IPS-15b (cell line): ENCODE measurements at regions not wholly inside any gene's neighbourhood (a gene's known extent, or its start where the extent isn't known, plus 50 kb on each side); places are given as distances from the start of the nearest gene placed in this dataset.

Experiments used
- H3K27me3 ChIP-seq: one replicate; pipeline ENCODE4 v1.6.1; 2013; ENCODE audit warnings: low read length; ENCODE audit not compliant: control insufficient read depth, insufficient read depth
- H3K36me3 ChIP-seq: one replicate; pipeline ENCODE4 v1.6.1; 2013; ENCODE audit warnings: low read length; ENCODE audit not compliant: control insufficient read depth, insufficient read depth
- H3K4me1 ChIP-seq: one replicate; pipeline ENCODE4 v1.6.1; 2013; ENCODE audit warnings: mild to moderate bottlenecking, low read length; ENCODE audit not compliant: control insufficient read depth, insufficient read depth
- H3K4me3 ChIP-seq: one replicate; pipeline ENCODE4 v1.5.1; 2013; ENCODE audit warnings: low read depth, low read length
- H3K9ac ChIP-seq: one replicate; pipeline ENCODE4 v1.6.1; 2013; ENCODE audit warnings: low read depth, mild to moderate bottlenecking, low read length
- H3K9me3 ChIP-seq: one replicate; pipeline ENCODE4 v1.6.1; 2013; ENCODE audit warnings: mild to moderate bottlenecking, low read length; ENCODE audit not compliant: control insufficient read depth, insufficient read depth

GRCh38 chr3:82100378-82100777, 338.9 kb upstream of the GBE1 start:
- Histone ChIP-seq H3K9me3 (no peaks in the 10 kb centered on the region), H3K27me3 (no peaks in the 10 kb centered on the region), H3K4me3 (no peak overlapping the region), H3K4me1 (no peaks in the 10 kb centered on the region), H3K36me3 (no peaks in the 10 kb centered on the region), H3K9ac (no peak overlapping the region)

- Histone ChIP-seq H3K4me1 (no peaks in the 10 kb centered on the region), H3K36me3 (no peaks in the 10 kb centered on the region), H3K9me3 (no peaks in the 10 kb centered on the region), H3K9ac (no peak overlapping the region), H3K27me3 (no peaks in the 10 kb centered on the region), H3K4me3 (no peak overlapping the region)
Observed at GRCh38 chr3:82093641-82094040, 332.2 kb upstream of the GBE1 start.

DNA sequence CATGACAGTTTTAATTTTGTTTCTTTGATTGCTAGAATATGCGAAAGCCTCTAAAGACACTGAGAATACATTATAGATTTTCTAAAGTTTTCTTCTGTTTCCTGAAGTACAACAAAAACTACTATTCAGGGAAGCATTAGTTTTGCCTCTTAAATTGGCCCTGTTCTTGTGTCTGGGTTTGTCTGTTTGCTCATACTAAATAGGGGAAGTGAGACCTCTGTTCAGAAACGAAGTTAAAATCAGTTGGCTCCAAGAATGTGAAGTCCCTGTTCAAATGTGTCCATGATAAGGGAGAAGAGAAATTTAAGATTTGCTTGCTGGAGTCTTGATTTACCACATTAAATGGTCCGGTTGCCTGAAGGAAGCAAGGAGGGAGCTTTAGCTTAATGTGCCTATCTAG, 327.3 kb upstream of the GBE1 start:
- no peaks in the 10 kb centered on the region for H3K27me3 ChIP-seq
- no peak overlapping the region for H3K9ac ChIP-seq
- no peaks in the 10 kb centered on the region for H3K36me3 ChIP-seq
- no peaks in the 10 kb centered on the region for H3K9me3 ChIP-seq
- H3K4me1 ChIP-seq, result peaks cover 9% of the 10 kb centered on the region
- no peak overlapping the region for H3K4me3 ChIP-seq

DNA sequence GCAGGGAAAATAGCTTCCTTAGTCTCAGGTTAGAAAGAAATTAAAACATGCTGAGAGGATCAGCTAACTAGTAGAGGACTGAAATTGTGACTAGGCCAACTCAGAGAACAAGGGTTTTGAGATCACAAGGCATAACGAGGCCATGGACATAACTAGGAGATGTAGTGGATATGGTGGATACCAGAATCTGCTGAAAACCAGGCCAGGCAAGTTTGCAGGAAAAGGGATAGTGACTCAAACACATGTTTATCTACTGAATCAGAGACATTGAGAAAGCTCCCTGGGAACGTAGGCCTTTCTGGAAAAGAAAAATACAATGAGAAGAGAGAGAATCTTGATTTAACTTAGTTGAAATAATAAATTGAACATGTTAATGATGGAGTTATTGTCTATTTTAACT, 326.5 kb upstream of the GBE1 start:
- Histone ChIP-seq H3K36me3 (no peaks in the 10 kb centered on the region), H3K27me3 (no peaks in the 10 kb centered on the region), H3K4me1 (peaks cover 9% of the 10 kb centered on the region), H3K9me3 (no peaks in the 10 kb centered on the region), H3K4me3 (no peak overlapping the region), H3K9ac (no peak overlapping the region)

DNA sequence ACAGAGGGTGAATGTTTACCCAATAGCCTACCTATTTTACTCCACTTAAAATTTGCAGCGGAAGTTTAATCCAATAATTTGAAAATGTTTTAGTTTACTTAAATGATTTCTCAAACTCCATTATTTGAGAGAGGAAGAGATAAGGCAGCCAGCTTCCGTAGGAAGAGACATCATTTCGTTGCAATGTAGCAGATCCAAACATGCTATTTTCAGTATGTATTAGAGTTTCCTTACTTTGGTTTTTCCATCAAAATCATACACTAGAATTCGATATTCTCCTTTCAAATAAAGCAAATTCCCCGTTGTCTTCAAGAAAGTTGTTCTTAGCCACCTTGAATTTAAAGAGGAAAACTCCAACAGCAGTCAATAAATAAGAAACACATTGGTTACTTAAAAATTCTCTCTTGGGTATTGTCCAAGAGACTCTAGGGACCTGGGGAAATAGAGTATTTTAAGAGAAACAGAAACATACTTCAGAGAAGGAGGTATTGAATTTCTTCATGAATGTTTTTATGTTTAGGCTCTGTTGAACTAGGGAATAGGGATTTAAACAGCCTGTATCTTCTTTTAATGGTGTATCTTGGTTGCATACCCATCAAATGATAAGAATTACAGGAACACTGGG, 324.5 kb upstream of the GBE1 start:
- H3K36me3 ChIP-seq, result no peaks in the 10 kb centered on the region
- H3K9me3 ChIP-seq, result no peaks in the 10 kb centered on the region
- H3K27me3 ChIP-seq, result no peaks in the 10 kb centered on the region
- H3K4me1 ChIP-seq, result peaks cover 9% of the 10 kb centered on the region
- no peak overlapping the region for H3K4me3 ChIP-seq
- H3K9ac ChIP-seq, result no peak overlapping the region

GRCh38 chr3:82085356-82085755, 323.9 kb upstream of the GBE1 start:
- Histone ChIP-seq H3K27me3 (no peaks in the 10 kb centered on the region), H3K9me3 (no peaks in the 10 kb centered on the region), H3K4me1 (peaks cover 9% of the 10 kb centered on the region), H3K4me3 (no peak overlapping the region), H3K9ac (no peak overlapping the region), H3K36me3 (no peaks in the 10 kb centered on the region)

- H3K4me1 ChIP-seq, result peaks cover 9% of the 10 kb centered on the region
- H3K27me3 ChIP-seq, result no peaks in the 10 kb centered on the region
- H3K36me3 ChIP-seq, result no peaks in the 10 kb centered on the region
- H3K9me3 ChIP-seq, result no peaks in the 10 kb centered on the region
- no peak overlapping the region for H3K9ac ChIP-seq
- H3K4me3 ChIP-seq, result no peak overlapping the region
Observed at GRCh38 chr3:82084824-82085223, 323.4 kb upstream of the GBE1 start.

DNA sequence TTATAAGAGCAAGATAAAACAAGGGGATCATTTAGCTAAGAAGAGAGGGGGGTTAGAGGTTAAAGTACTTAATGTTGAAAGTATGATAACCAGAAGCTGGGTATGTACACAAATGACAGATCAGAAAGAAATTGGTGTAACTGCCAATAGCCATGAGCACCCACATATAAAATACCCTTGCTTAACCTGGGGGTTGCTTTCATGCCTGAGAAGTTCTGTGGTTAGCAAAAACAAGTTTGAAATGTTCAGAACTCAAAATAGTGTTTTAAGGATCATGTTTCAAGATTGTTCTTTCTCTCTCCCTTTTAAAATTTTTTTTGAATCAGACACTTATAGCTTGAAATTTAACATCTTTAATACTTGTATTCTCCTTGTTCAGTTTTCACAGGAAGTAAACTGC, 321.4 kb upstream of the GBE1 start:
- no peaks in the 10 kb centered on the region for H3K9me3 ChIP-seq
- no peak overlapping the region for H3K4me3 ChIP-seq
- H3K27me3 ChIP-seq, result no peaks in the 10 kb centered on the region
- H3K9ac ChIP-seq, result no peak overlapping the region
- no peaks in the 10 kb centered on the region for H3K36me3 ChIP-seq
- H3K4me1 ChIP-seq, result peaks cover 9% of the 10 kb centered on the region

GRCh38 chr3:82081351-82081750, 319.9 kb upstream of the GBE1 start:
- Histone ChIP-seq H3K36me3 (no peaks in the 10 kb centered on the region), H3K27me3 (no peaks in the 10 kb centered on the region), H3K9ac (no peak overlapping the region), H3K4me1 (peaks cover 9% of the 10 kb centered on the region), H3K9me3 (no peaks in the 10 kb centered on the region), H3K4me3 (no peak overlapping the region)

DNA sequence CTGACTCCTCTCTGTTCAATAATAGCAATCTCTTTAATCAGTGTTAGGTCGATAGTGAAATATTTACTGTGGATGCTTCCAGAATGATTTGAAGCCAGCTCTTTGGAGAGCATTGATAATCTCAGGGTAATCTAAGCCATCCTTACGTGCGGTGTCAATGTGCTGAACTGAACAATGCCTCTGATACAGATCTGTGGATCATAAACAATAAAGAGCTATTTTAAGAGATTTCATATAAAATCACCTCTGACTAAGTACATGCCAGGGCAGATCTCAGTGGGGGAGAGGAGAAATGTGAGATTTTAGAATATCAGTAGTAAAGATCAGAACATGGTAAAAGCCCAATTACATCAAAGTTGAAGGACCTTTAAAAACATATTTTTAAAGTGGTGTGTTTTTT, 319.3 kb upstream of the GBE1 start:
- no peaks in the 10 kb centered on the region for H3K9me3 ChIP-seq
- H3K27me3 ChIP-seq, result no peaks in the 10 kb centered on the region
- H3K9ac ChIP-seq, result no peak overlapping the region
- peaks cover 9% of the 10 kb centered on the region for H3K4me1 ChIP-seq
- no peak overlapping the region for H3K4me3 ChIP-seq
- no peaks in the 10 kb centered on the region for H3K36me3 ChIP-seq

DNA sequence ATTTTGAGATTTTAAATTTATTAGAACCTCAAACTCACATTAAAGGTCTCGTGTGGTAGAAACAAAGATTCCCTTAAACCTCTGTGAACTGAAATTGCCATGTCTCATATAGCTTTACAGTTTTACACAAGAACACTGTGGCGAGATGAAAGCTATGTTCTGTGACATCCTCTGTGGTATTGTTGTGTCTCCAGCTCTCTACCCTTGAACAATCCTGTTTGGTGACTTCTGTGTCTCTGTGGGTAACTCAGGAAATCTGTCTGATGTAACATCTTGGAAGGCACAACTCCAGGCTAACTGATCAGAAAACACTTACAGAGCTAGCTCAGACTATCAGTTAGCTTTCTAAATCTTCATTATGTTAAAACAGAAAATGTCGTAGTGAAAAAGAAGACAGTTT, 318.8 kb upstream of the GBE1 start:
- no peaks in the 10 kb centered on the region for H3K9me3 ChIP-seq
- H3K4me1 ChIP-seq, result peaks cover 7% of the 10 kb centered on the region
- H3K9ac ChIP-seq, result no peak overlapping the region
- H3K36me3 ChIP-seq, result no peaks in the 10 kb centered on the region
- H3K4me3 ChIP-seq, result no peak overlapping the region
- no peaks in the 10 kb centered on the region for H3K27me3 ChIP-seq

- Histone ChIP-seq H3K4me3 (no peak overlapping the region), H3K4me1 (no peaks in the 10 kb centered on the region), H3K9me3 (no peaks in the 10 kb centered on the region), H3K9ac (no peak overlapping the region), H3K27me3 (no peaks in the 10 kb centered on the region), H3K36me3 (no peaks in the 10 kb centered on the region)
Observed at GRCh38 chr3:82079335-82079890, 318.0 kb upstream of the GBE1 start.
